Peyer's patch (tissue), 4 donors: ENCODE measurements at regions not wholly inside any gene's neighbourhood (a gene's known extent, or its start where the extent isn't known, plus 50 kb on each side); places are given as distances from the start of the nearest gene placed in this dataset.

ENCODE experiments used
- CTCF ChIP-seq, 6 experiments: fragments of 450-650 bp in 4 of 6; fragments of 200-600 bp in 2 of 6; sonication (generic) in 1 of 6; IDR thresholded peaks; one replicate each; pipeline ENCODE4 v1.5.1; 2017 to 2019; ENCODE audit warnings: antibody characterized with exemption in 6 of 6, mild to moderate bottlenecking in 3 of 6, moderate library complexity in 1 of 6
- POLR2A ChIP-seq, 2 donors: fragments of 450-650 bp; IDR thresholded peaks; one replicate each; pipeline ENCODE4 v1.5.1; 2017; ENCODE audit warnings: antibody characterized with exemption in 2 of 2, mild to moderate bottlenecking in 2 of 2, moderate library complexity in 2 of 2

- TF ChIP-seq POLR2A (IDR thresholded peaks at IDR 0.05) (no peak), CTCF (IDR thresholded peaks at IDR 0.05) (no peak)
Measured at GRCh38 chr20:33909331-33909921, 84.3 kb upstream of the RALY start.
